H9 (cell line): ENCODE measurements at regions not wholly inside any gene's neighbourhood (a gene's known extent, or its start where the extent isn't known, plus 50 kb on each side); places are given as distances from the start of the nearest gene placed in this dataset.

Experiments
- DNase-seq: peaks from one replicate; pipeline ENCODE4 v3.0.0-alpha.2; 2017
- H2AFZ ChIP-seq: one replicate; pipeline ENCODE4 v1.6.1; 2013; ENCODE audit warnings: mild to moderate bottlenecking, low read length, control low read depth, moderate library complexity
- H2AK5ac ChIP-seq: 2 replicates; pipeline ENCODE4 v1.6.1; 2013; ENCODE audit warnings: low read length, control low read depth, mixed read lengths; ENCODE audit not compliant: insufficient read length
- H2BK120ac ChIP-seq: one replicate; pipeline ENCODE4 v1.6.1; 2013; ENCODE audit warnings: low read depth, mild to moderate bottlenecking, low read length, control low read depth, inconsistent platforms; ENCODE audit not compliant: poor library complexity, severe bottlenecking
- H2BK12ac ChIP-seq: 2 replicates; pipeline ENCODE4 v1.6.1; 2013; ENCODE audit warnings: low read length, control low read depth, mixed read lengths, low read depth; ENCODE audit not compliant: insufficient read length
- H2BK15ac ChIP-seq: 2 replicates; pipeline ENCODE4 v1.6.1; 2013; ENCODE audit warnings: low read depth, low read length, control low read depth
- H2BK20ac ChIP-seq: one replicate; pipeline ENCODE4 v1.6.1; 2013; ENCODE audit warnings: low read depth, mild to moderate bottlenecking, low read length, control low read depth, inconsistent platforms; ENCODE audit not compliant: poor library complexity, severe bottlenecking
- H2BK5ac ChIP-seq: 2 replicates; pipeline ENCODE4 v1.6.1; 2013; ENCODE audit warnings: low read length, control low read depth, mixed read lengths; ENCODE audit not compliant: insufficient read length
- H3K14ac ChIP-seq: 2 replicates; pipeline ENCODE4 v1.6.1; 2013; ENCODE audit warnings: low read length, control low read depth; ENCODE audit not compliant: insufficient read depth
- H3K18ac ChIP-seq: 2 replicates; pipeline ENCODE4 v1.6.1; 2013; ENCODE audit warnings: low read depth, mild to moderate bottlenecking, mixed read lengths, low read length, control low read depth; ENCODE audit not compliant: insufficient read length
- H3K23ac ChIP-seq: 2 replicates; pipeline ENCODE4 v1.6.1; 2013; ENCODE audit warnings: low read length, control low read depth, mixed read lengths, low read depth; ENCODE audit not compliant: insufficient read length
- H3K23me2 ChIP-seq: 2 replicates; pipeline ENCODE4 v1.6.1; 2013; ENCODE audit warnings: low read depth, mild to moderate bottlenecking, mixed read lengths, low read length, control low read depth; ENCODE audit not compliant: insufficient read length, poor library complexity, severe bottlenecking
- H3K27ac ChIP-seq: 2 replicates; pipeline ENCODE4 v1.5.1; 2013; ENCODE audit warnings: low read length, control low read depth, mixed read lengths, low read depth; ENCODE audit not compliant: insufficient read length
- H3K27me3 ChIP-seq: 2 replicates; pipeline ENCODE4 v1.6.1; 2013; ENCODE audit warnings: low read length, control low read depth, inconsistent platforms; ENCODE audit not compliant: insufficient read depth
- H3K4ac ChIP-seq: 2 replicates; pipeline ENCODE4 v1.6.1; 2013; ENCODE audit warnings: low read depth, mild to moderate bottlenecking, control low read depth, inconsistent platforms, low read length, moderate library complexity
- H3K4me1 ChIP-seq: 2 replicates; pipeline ENCODE4 v1.6.1; 2013; ENCODE audit warnings: low read length, control low read depth, inconsistent platforms; ENCODE audit not compliant: insufficient read depth
- H3K4me2 ChIP-seq: 2 replicates; pipeline ENCODE4 v1.6.1; 2013; ENCODE audit warnings: low read length, control low read depth, mixed read lengths; ENCODE audit not compliant: insufficient read length, insufficient read depth
- H3K56ac ChIP-seq: 2 replicates; pipeline ENCODE4 v1.6.1; 2013; ENCODE audit warnings: low read depth, mild to moderate bottlenecking, mixed read lengths, low read length, control low read depth; ENCODE audit not compliant: insufficient read length
- H3K79me1 ChIP-seq: 2 replicates; pipeline ENCODE4 v1.6.1; 2013; ENCODE audit warnings: low read depth, mild to moderate bottlenecking, moderate library complexity, low read length, control low read depth, inconsistent platforms; ENCODE audit not compliant: insufficient read depth, poor library complexity, severe bottlenecking
- H3K79me2 ChIP-seq: 2 replicates; pipeline ENCODE4 v1.6.1; 2013; ENCODE audit warnings: low read length, control low read depth, inconsistent platforms; ENCODE audit not compliant: insufficient read depth
- H3K9ac ChIP-seq: 2 replicates; pipeline ENCODE4 v1.6.1; 2013; ENCODE audit warnings: low read length, control low read depth, mixed read lengths; ENCODE audit not compliant: insufficient read length; ENCODE audit errors: extremely low read depth
- H3K9me3 ChIP-seq: one replicate; pipeline ENCODE4 v1.6.1; 2013; ENCODE audit warnings: low read depth, low read length, inconsistent platforms; ENCODE audit not compliant: control insufficient read depth
- H3T11ph ChIP-seq: one replicate; pipeline ENCODE4 v1.6.1; 2013; ENCODE audit warnings: mild to moderate bottlenecking, low read length, control low read depth, inconsistent platforms
- H4K20me1 ChIP-seq: one replicate; pipeline ENCODE4 v1.6.1; 2013; ENCODE audit not compliant: control insufficient read depth, insufficient read length, insufficient read depth
- H4K5ac ChIP-seq: 2 replicates; pipeline ENCODE4 v1.6.1; 2013; ENCODE audit warnings: low read depth, mild to moderate bottlenecking, mixed read lengths, low read length, control low read depth; ENCODE audit not compliant: insufficient read length
- H4K8ac ChIP-seq: replicated peaks from 2 replicates; pipeline ENCODE4 v1.6.1; 2013; ENCODE audit warnings: low read length, control low read depth, mixed read lengths, low read depth; ENCODE audit not compliant: insufficient read length
- H4K91ac ChIP-seq: 2 replicates; pipeline ENCODE4 v1.6.1; 2013; ENCODE audit warnings: low read depth, mild to moderate bottlenecking, moderate library complexity, mixed read lengths, low read length, control low read depth; ENCODE audit not compliant: insufficient read length
- H3K27ac Mint-ChIP-seq, 3 experiments: 2 replicates in 2 of 3; 3 replicates in 1 of 3; pipeline ENCODE4 v1.8.0; 2020 to 2021; ENCODE audit warnings: mixed read lengths in 3 of 3, mild to moderate bottlenecking in 1 of 3, moderate library complexity in 1 of 3
- H3K27me3 Mint-ChIP-seq: 2 replicates; pipeline ENCODE4 v1.8.0; 2021; ENCODE audit warnings: low read depth, mild to moderate bottlenecking, moderate library complexity, mixed read lengths
- H3K36me3 Mint-ChIP-seq, 3 experiments: 2 replicates in 2 of 3; 3 replicates in 1 of 3; pipeline ENCODE4 v1.8.0; 2020 to 2021; ENCODE audit warnings: low read depth in 3 of 3, mixed read lengths in 3 of 3; ENCODE audit not compliant: insufficient read depth in 1 of 3
- H3K4me1 Mint-ChIP-seq, 2 experiments: 2 replicates each; pipeline ENCODE4 v1.8.0; 2020; ENCODE audit warnings: mixed read lengths in 2 of 2
- H3K4me3 Mint-ChIP-seq, 2 experiments: 2 replicates in 1 of 2; 3 replicates in 1 of 2; pipeline ENCODE4 v1.8.0; 2020 to 2021; ENCODE audit warnings: mild to moderate bottlenecking in 2 of 2, mixed read lengths in 2 of 2, moderate library complexity in 1 of 2
- H3K9me3 Mint-ChIP-seq, 2 experiments: 2 replicates in 1 of 2; 3 replicates in 1 of 2; pipeline ENCODE4 v1.8.0; 2020; ENCODE audit warnings: mild to moderate bottlenecking in 2 of 2, mixed read lengths in 2 of 2, moderate library complexity in 1 of 2
- WGBS: extraction: QIAGEN DNeasy Blood & Tissue Kit; methylation state at CpG from one replicate; pipeline ENCODE4 v1.1.7; 2013; ENCODE audit warnings: missing lambda C conversion rate, low lambda C conversion rate, mixed read lengths; ENCODE audit not compliant: insufficient read length; ENCODE audit errors: extremely low coverage; 5-methylcytosine and 5-hydroxymethylcytosine counted together
- TF ChIP-seq, protein P1 (sequence below): fragments of 200-600 bp; sonication (generic); conservative IDR thresholded peaks from 3 replicates; pipeline ENCODE4 v1.8.0; 2021; ENCODE audit warnings: antibody characterized with exemption, mild to moderate bottlenecking

DNA sequence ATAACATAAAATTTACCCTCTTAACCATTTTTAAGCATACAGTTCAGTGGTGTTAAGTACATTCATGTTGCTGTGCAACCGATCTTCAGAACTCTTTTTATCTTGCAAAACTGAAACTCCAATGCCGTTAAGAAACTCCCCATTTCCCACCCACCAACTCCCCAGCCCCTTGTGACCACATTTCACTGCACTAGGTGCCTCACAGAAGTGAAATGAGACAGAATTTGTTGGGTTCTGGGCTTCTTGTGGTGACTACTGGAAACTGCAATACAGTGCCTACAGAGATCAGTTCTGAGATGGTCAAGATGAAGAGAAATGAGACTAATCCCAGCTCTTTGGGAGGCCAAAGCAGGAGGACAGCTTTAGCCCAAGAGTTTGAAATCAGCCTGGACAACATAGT lies 202.1 kb upstream of the SLC30A5 start:
- no peak overlapping the region for H3K4me2 ChIP-seq
- Mint-ChIP-seq H3K36me3 (peaks cover 0 to 4% (median 3%) of the 10 kb centered on the region in 3 experiments; a peak in 2 of 7 replicates), H3K4me1 (peaks cover 4 to 13% of the 10 kb centered on the region in 2 experiments; a peak in 3 of 4 replicates), H3K4me3 (no peak overlapping the region), H3K27me3 (no peaks in the 10 kb centered on the region), H3K27ac (no peak overlapping the region), H3K9me3 (peaks cover 0 to 2% of the 10 kb centered on the region in 2 experiments; a peak in 1 of 5 replicates)
- no peak overlapping the region for H2BK5ac ChIP-seq
- DNase-seq = no peak
- H4K8ac ChIP-seq = no peak overlapping the region
- H3K4me1 ChIP-seq = no peaks in the 10 kb centered on the region
- H2BK20ac ChIP-seq = no peak overlapping the region
- H3K9me3 ChIP-seq = no peaks in the 10 kb centered on the region
- H3K79me2 ChIP-seq = no peaks in the 10 kb centered on the region
- no peak overlapping the region for H3K4ac ChIP-seq
- H3K9ac ChIP-seq = no peak overlapping the region
- no peak overlapping the region for H3K14ac ChIP-seq
- no peak overlapping the region for H2AK5ac ChIP-seq
- no CpG with 5 or more reads among the region's 2 CpGs for WGBS
- no peak overlapping the region for H3K18ac ChIP-seq
- H3K27ac ChIP-seq = no peak overlapping the region
- no peak overlapping the region for H3K56ac ChIP-seq
- H2AFZ ChIP-seq = no peak overlapping the region
- H3K79me1 ChIP-seq = no peaks in the 10 kb centered on the region
- no peak overlapping the region for H2BK120ac ChIP-seq
- H2BK15ac ChIP-seq = no peak overlapping the region
- no peaks in the 10 kb centered on the region for H4K20me1 ChIP-seq
- no peaks in the 10 kb centered on the region for H3K27me3 ChIP-seq
- no peak overlapping the region for H2BK12ac ChIP-seq
- TF ChIP-seq, protein P1, sequence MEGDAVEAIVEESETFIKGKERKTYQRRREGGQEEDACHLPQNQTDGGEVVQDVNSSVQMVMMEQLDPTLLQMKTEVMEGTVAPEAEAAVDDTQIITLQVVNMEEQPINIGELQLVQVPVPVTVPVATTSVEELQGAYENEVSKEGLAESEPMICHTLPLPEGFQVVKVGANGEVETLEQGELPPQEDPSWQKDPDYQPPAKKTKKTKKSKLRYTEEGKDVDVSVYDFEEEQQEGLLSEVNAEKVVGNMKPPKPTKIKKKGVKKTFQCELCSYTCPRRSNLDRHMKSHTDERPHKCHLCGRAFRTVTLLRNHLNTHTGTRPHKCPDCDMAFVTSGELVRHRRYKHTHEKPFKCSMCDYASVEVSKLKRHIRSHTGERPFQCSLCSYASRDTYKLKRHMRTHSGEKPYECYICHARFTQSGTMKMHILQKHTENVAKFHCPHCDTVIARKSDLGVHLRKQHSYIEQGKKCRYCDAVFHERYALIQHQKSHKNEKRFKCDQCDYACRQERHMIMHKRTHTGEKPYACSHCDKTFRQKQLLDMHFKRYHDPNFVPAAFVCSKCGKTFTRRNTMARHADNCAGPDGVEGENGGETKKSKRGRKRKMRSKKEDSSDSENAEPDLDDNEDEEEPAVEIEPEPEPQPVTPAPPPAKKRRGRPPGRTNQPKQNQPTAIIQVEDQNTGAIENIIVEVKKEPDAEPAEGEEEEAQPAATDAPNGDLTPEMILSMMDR = 0 out of 3 replicates have a peak, but pooled peaks have one; percentile 12
- H3T11ph ChIP-seq = no peak overlapping the region
- no peaks in the 10 kb centered on the region for H3K23me2 ChIP-seq
- no peak overlapping the region for H4K91ac ChIP-seq
- no peak overlapping the region for H3K23ac ChIP-seq
- H4K5ac ChIP-seq = no peak overlapping the region
